Activated CD4-positive, alpha-beta T cell treated with anti-CD3 and anti-CD28 coated beads, Interleukin-2, Interleukin-6, amounts not matched to agents 100 ng/mL and 50 ng/mL, durations not matched to agents 16 hours and 8 hours (primary cell): ENCODE measurements at regions not wholly inside any gene's neighbourhood (a gene's known extent, or its start where the extent isn't known, plus 50 kb on each side); places are given as distances from the start of the nearest gene placed in this dataset.
"Not testable (repeated sequence)": the region's sequence is repeated elsewhere in the genome, so short reads cannot be mapped to it uniquely, and the experiment has no call there.

Source experiments
- DNase-seq: peaks from one replicate; pipeline ENCODE4 v3.0.0-alpha.2; 2020

- no peak for DNase-seq
These were observed 113.4 kb upstream of the CBLB start for GRCh38 chr3:105982207-105982606.

GRCh38 chr3:105984837-105985236 is 116.0 kb upstream of the CBLB start:
- no peak for DNase-seq

- DNase-seq: not testable (repeated sequence)
These were observed 117.5 kb upstream of the CBLB start for GRCh38 chr3:105986343-105986742.

- no peak for DNase-seq
These were observed 119.0 kb upstream of the CBLB start for GRCh38 chr3:105987809-105988208.

- no peak for DNase-seq
These were observed 119.9 kb upstream of the CBLB start for GRCh38 chr3:105988540-105989212.

GRCh38 chr3:105996781-105997180 is 128.0 kb upstream of the CBLB start:
- no peak for DNase-seq

- no peak for DNase-seq
These were observed 128.6 kb upstream of the CBLB start for GRCh38 chr3:105997466-105997799.

- no peak for DNase-seq
These were observed 129.2 kb upstream of the CBLB start for GRCh38 chr3:105997800-105998526.

- DNase-seq: no peak
These were observed 131.0 kb upstream of the CBLB start for GRCh38 chr3:105999856-106000255.

- no peak for DNase-seq
These were observed 133.1 kb upstream of the CBLB start for GRCh38 chr3:106001923-106002322.

GRCh38 chr3:106004137-106004681 is 135.4 kb upstream of the CBLB start:
- peak; percentile 26 for DNase-seq

- no peak for DNase-seq
These were observed 136.0 kb upstream of the CBLB start for GRCh38 chr3:106004826-106005225.

- DNase-seq: no peak
These were observed 137.2 kb upstream of the CBLB start for GRCh38 chr3:106006001-106006400.

- no peak for DNase-seq
These were observed 137.8 kb upstream of the CBLB start for GRCh38 chr3:106006571-106006970.

- no peak for DNase-seq
These were observed 138.7 kb upstream of the CBLB start for GRCh38 chr3:106007512-106007911.

GRCh38 chr3:106008766-106009165 is 140.0 kb upstream of the CBLB start:
- DNase-seq: no peak

- peak; percentile 52 for DNase-seq
These were observed 142.0 kb upstream of the CBLB start for GRCh38 chr3:106010829-106011228.

- DNase-seq: no peak
These were observed 145.2 kb upstream of the CBLB start for GRCh38 chr3:106013971-106014370.

- DNase-seq: no peak
These were observed 145.7 kb upstream of the CBLB start for GRCh38 chr3:106014518-106014917.

- DNase-seq: no peak
These were observed 146.2 kb upstream of the CBLB start for GRCh38 chr3:106014971-106015370.

- no peak for DNase-seq
These were observed 149.3 kb upstream of the CBLB start for GRCh38 chr3:106018102-106018501.

GRCh38 chr3:106018929-106019550 is 150.2 kb upstream of the CBLB start:
- no peak for DNase-seq

- DNase-seq: no peak
These were observed 154.1 kb upstream of the CBLB start for GRCh38 chr3:106022913-106023312.

GRCh38 chr3:106025151-106025722 is 156.4 kb upstream of the CBLB start:
- no peak for DNase-seq
